ENCODE measurements at regions not wholly inside any gene's neighbourhood (a gene's known extent, or its start where the extent isn't known, plus 50 kb on each side); places are given as distances from the start of the nearest gene placed in this dataset.

GRCh38 chr3:66106788-66107187 is 68.1 kb upstream of the MAGI1 start:
- no peak overlapping the region for H3K27ac ChIP-seq
- no peak overlapping the region for H3K4me3 ChIP-seq
- H3K4me1 ChIP-seq = no peaks in the 10 kb centered on the region
- H3K9me3 ChIP-seq = no peaks in the 10 kb centered on the region
- H3K27me3 ChIP-seq = no peaks in the 10 kb centered on the region
- ATAC-seq = no peak
- no peaks in the 10 kb centered on the region for H3K36me3 ChIP-seq
- 77% methylated on average over 2 of the region's 2 CpGs; no CpG with 5 or more reads in 1 of the 2 donors for WGBS, 2 donors (ENCODE audit: low coverage in 1 of 2)
- TF ChIP-seq POLR2AphosphoS5 (IDR thresholded peaks at IDR 0.05) = no peak
- no peak for TF ChIP-seq EP300 (IDR thresholded peaks at IDR 0.05)
- TF ChIP-seq POLR2A (IDR thresholded peaks at IDR 0.05) = no peak
- no peak for TF ChIP-seq CTCF (IDR thresholded peaks at IDR 0.05)

DNA sequence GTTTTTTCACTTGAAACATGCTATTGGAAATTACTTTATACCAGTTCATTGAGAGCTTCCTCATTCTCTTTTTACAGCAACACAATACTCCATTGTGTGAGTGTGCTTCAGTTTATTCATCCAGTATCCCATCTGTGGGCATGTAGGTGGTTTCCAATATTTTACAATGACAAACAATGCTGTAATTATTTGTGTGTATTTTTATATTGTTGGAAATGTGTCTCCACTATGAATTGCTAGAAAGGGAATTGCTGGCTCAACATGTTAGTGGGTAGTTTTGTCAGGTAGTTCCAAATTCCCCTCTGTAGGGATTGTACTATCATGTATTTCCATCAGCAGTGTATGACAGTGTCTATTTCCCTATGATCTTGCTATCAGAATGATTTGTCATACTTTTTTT is 65.8 kb upstream of the MAGI1 start:
- H3K4me3 ChIP-seq = no peak overlapping the region
- no peaks in the 10 kb centered on the region for H3K9me3 ChIP-seq
- TF ChIP-seq POLR2A (IDR thresholded peaks at IDR 0.05) = no peak
- no peak for TF ChIP-seq POLR2AphosphoS5 (IDR thresholded peaks at IDR 0.05)
- TF ChIP-seq CTCF (IDR thresholded peaks at IDR 0.05) = no peak
- no peak for TF ChIP-seq EP300 (IDR thresholded peaks at IDR 0.05)
- H3K27me3 ChIP-seq = no peaks in the 10 kb centered on the region
- no peak overlapping the region for H3K27ac ChIP-seq
- no peaks in the 10 kb centered on the region for H3K4me1 ChIP-seq
- no peaks in the 10 kb centered on the region for H3K36me3 ChIP-seq
- ATAC-seq = no peak

- Histone ChIP-seq H3K27ac (no peak overlapping the region), H3K4me3 (no peak overlapping the region), H3K9me3 (no peaks in the 10 kb centered on the region), H3K27me3 (no peaks in the 10 kb centered on the region), H3K36me3 (no peaks in the 10 kb centered on the region), H3K4me1 (no peaks in the 10 kb centered on the region)
- TF ChIP-seq POLR2A (IDR thresholded peaks at IDR 0.05) = no peak
- TF ChIP-seq CTCF (IDR thresholded peaks at IDR 0.05) = no peak
- TF ChIP-seq POLR2AphosphoS5 (IDR thresholded peaks at IDR 0.05) = no peak
- no peak for TF ChIP-seq EP300 (IDR thresholded peaks at IDR 0.05)
- no peak for ATAC-seq
- 100% methylated on average over 1 to 2 of the region's 3 CpGs for WGBS, 2 donors (ENCODE audit: low coverage in 1 of 2)
These were observed 65.0 kb upstream of the MAGI1 start for GRCh38 chr3:66103729-66104128.

GRCh38 chr3:66101901-66102300 is 63.2 kb upstream of the MAGI1 start:
- WGBS, 2 donors (ENCODE audit: low coverage in 1 of 2) = 70 to 76% methylated on average over 3 of the region's 3 CpGs

More at GRCh38 chr3:66101901-66102300, 63.2 kb upstream of the MAGI1 start:
- Histone ChIP-seq H3K4me3 (no peak overlapping the region), H3K36me3 (no peaks in the 10 kb centered on the region), H3K4me1 (no peaks in the 10 kb centered on the region), H3K27ac (no peak overlapping the region), H3K27me3 (no peaks in the 10 kb centered on the region), H3K9me3 (no peaks in the 10 kb centered on the region)
- TF ChIP-seq CTCF (IDR thresholded peaks at IDR 0.05) (no peak), EP300 (IDR thresholded peaks at IDR 0.05) (no peak), POLR2A (IDR thresholded peaks at IDR 0.05) (no peak), POLR2AphosphoS5 (IDR thresholded peaks at IDR 0.05) (no peak)
- ATAC-seq = no peak
